Mesodermal cell (in vitro differentiated cells): ENCODE measurements at regions not wholly inside any gene's neighbourhood (a gene's known extent, or its start where the extent isn't known, plus 50 kb on each side); places are given as distances from the start of the nearest gene placed in this dataset.
A peak's percentile ranks its signal among the peaks of the same experiment; 100 is the strongest.
"Not testable (repeated sequence)": the region's sequence is repeated elsewhere in the genome, so short reads cannot be mapped to it uniquely, and the experiment has no call there.

Experiments
- H3K27ac ChIP-seq: 2 replicates; pipeline ENCODE4 v1.7.0; 2013; ENCODE audit warnings: mild to moderate bottlenecking, low read depth, low read length, moderate library complexity; ENCODE audit not compliant: severe bottlenecking
- H3K36me3 ChIP-seq: 2 replicates; pipeline ENCODE4 v1.7.1; 2013; ENCODE audit warnings: mild to moderate bottlenecking, low read length, moderate library complexity; ENCODE audit not compliant: control insufficient read depth, insufficient read depth
- H3K4me1 ChIP-seq: one replicate; pipeline ENCODE4 v1.7.1; 2013; ENCODE audit warnings: mild to moderate bottlenecking, low read length; ENCODE audit not compliant: insufficient read depth, control insufficient read depth, poor library complexity, severe bottlenecking
- H3K4me3 ChIP-seq: 2 replicates; pipeline ENCODE4 v1.7.0; 2013; ENCODE audit warnings: low read length, control low read depth, mild to moderate bottlenecking; ENCODE audit not compliant: insufficient read depth, poor library complexity, severe bottlenecking; ENCODE audit errors: extremely low read depth
- H3K9me3 ChIP-seq: 2 replicates; pipeline ENCODE4 v1.7.1; 2013; ENCODE audit warnings: mild to moderate bottlenecking, low read length, moderate library complexity; ENCODE audit not compliant: control insufficient read depth
- WGBS, 2 experiments: methylation state at CpG; one replicate each; pipeline ENCODE4 v1.1.5; 2013; ENCODE audit warnings: missing lambda C conversion rate in 2 of 2; ENCODE audit not compliant: insufficient coverage in 2 of 2; 5-methylcytosine and 5-hydroxymethylcytosine counted together

DNA sequence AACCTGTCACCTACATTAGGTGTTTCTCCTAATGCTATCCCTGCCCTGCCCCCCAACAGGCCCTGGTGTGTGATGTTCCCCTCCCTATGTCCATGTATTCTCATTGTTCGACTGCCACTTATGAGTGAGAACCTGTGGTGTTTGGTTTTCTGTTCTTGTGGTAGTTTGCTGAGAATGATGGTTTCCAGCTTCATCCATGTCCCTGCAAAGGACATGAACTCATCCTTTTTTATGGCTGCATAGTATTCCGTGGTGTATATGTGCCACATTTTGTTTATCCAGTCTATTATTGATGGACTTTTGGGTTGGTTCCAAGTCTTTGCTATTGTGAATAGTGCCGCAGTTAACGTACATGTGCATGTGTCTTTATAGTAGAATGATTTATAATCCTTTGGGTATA is 117.8 kb upstream of the ZNF236 start:
- not testable (repeated sequence) for H3K27ac ChIP-seq
- 86 to 100% methylated on average over 1 to 2 of the region's 4 CpGs for WGBS, 2 experiments

DNA sequence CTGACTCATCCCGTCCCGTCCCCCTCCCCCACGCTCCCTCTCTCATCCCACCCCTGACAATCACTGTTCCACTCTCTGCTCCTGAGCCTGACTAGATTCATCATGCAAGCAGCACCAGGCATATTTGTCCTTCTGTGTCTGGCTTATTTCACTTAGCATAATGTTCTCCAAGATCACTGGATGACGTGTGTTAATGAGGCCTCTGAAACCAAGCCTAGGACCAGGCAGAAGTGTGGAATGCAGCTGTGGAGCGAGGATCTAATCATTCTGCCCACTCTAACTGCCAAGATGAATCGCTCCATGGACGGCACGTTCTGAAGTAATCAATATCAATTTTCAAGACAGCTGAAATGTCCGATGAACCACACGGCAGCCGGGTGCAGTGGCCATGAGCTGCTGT is 122.4 kb upstream of the ZNF236 start:
- Histone ChIP-seq H3K9me3 (no peaks in the 10 kb centered on the region), H3K27ac (no peak overlapping the region), H3K4me1 (peaks cover 12% of the 10 kb centered on the region), H3K4me3 (no peak overlapping the region), H3K36me3 (no peaks in the 10 kb centered on the region)
- WGBS, 2 experiments = 90 to 93% methylated on average over 10 to 11 of the region's 11 CpGs

More for the DNA sequence above, 117.8 kb upstream of the ZNF236 start:
- not testable (repeated sequence) for H3K4me1 ChIP-seq, H3K9me3 ChIP-seq, H3K4me3 ChIP-seq, H3K36me3 ChIP-seq

DNA sequence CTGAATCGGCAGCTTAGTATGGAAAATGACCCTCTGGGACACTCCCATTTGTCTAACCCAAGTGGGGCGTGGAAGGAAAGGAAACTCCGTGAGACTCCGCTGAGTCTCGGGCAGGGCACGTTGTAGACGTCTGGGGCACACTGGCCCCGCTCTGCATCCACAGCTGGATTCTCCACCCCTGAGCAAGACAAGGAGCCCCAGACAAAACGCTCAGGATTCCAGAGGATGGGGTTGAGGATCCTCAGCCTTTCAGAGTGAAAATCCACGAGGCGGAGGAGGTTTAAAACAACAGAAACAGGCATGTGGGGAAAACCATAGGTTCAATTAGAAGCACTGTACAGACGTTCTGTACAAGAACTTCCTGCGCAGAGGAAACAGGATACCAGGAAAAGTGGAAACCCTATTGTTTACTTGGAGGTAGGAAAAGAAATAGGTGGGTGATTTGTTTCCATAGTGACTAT is 124.9 kb upstream of the ZNF236 start:
- Histone ChIP-seq H3K36me3 (no peaks in the 10 kb centered on the region), H3K27ac (peak overlapping the region; percentile 59), H3K4me3 (no peak overlapping the region), H3K9me3 (no peaks in the 10 kb centered on the region), H3K4me1 (peaks cover 12% of the 10 kb centered on the region)
- 63 to 73% methylated on average over 11 to 13 of the region's 13 CpGs for WGBS, 2 experiments

DNA sequence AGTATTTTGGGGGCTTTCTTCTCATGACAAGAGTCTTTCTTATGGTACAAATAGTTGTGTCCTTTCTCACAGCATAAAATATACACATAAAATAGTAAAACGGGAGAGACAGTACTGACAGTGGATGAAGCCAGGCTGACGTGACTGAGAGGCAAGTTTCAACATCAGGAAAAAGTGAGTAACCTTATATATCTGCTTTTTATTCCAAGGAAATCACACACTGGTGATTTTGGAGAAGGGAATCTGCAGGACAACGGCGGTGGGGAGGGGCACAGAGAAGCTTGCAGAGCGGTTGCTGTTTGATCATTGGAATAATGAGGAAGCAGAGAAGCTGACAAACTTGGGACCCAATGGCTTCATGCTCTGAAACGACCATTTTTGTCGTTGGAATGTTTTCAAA is 130.6 kb upstream of the ZNF236 start:
- Histone ChIP-seq H3K4me1 (no peaks in the 10 kb centered on the region), H3K4me3 (no peak overlapping the region), H3K27ac (no peak overlapping the region), H3K9me3 (no peaks in the 10 kb centered on the region), H3K36me3 (no peaks in the 10 kb centered on the region)
- 68 to 71% methylated on average over 5 to 7 of the region's 7 CpGs for WGBS, 2 experiments

DNA sequence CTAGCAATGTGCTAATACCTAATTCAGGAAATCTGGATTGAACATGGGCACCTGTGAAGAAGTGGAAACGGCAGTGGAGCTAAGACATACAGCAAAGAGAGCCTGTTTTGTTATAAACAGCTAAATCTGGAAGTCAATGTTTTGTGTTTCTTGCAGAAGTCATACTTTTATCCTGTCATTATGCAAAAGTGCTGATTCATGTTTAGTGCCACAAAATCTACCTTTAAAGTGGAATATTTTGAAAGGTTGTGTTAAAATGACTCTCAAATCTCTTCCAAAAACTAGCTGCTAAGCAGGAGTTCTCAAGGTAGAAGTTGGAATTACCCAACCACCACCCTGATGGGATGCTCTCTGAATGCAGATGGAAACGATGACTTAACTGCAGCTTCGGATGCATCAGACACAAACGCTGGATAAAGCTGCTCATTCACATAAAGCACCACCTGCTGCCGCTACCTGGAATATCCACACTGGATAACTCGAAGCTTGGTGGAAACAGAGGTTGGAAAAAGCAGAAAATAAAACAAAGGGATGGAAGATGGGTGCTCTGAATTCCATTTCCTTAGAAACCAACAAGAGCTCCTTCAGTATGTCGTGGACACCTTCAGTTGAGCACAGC is 132.6 kb upstream of the ZNF236 start:
- Histone ChIP-seq H3K9me3 (no peaks in the 10 kb centered on the region), H3K27ac (no peak overlapping the region), H3K4me1 (no peaks in the 10 kb centered on the region), H3K36me3 (no peaks in the 10 kb centered on the region), H3K4me3 (no peak overlapping the region)
- WGBS, 2 experiments = 79 to 85% methylated on average over 6 to 7 of the region's 7 CpGs

DNA sequence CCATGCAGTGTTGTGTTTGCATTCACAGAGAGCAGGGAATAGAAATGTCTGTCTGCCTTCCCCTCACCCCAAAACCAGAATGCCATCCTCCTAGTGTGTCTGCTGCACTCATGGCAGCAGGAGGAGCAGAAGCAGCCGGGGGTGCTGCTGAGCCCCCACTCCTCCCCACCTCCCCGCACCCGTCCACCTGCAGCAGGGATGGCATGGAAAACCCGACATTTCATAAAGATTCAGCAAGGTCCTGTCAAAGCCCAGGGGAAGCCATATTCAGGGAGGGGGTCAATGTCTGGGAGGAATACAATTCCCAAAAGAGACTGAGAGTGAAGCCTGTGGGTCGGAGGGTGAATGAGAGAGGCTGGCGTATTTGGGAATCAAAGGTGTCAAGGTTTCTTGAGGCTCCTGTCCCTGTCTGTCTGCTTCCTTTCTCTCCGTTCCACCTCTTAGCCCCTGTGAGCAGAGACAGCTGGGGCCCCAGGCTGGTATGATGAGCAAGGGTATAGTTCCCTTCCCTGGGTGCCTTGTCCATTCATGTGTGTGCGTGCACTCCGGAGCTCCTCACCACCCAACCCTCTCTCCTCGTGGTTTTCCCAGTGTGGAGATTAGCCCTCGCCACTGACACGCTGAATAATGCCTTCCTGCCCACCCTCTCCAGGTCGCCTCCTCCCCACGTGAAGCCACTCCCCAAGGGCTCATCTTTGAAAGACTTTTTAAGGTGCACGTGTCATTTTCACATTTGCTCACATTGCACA is 133.5 kb upstream of the ZNF236 start:
- Histone ChIP-seq H3K36me3 (no peaks in the 10 kb centered on the region), H3K9me3 (no peaks in the 10 kb centered on the region), H3K4me1 (no peaks in the 10 kb centered on the region), H3K4me3 (no peak overlapping the region), H3K27ac (no peak overlapping the region)
- WGBS, 2 experiments = 82 to 87% methylated on average over 9 of the region's 15 CpGs

DNA sequence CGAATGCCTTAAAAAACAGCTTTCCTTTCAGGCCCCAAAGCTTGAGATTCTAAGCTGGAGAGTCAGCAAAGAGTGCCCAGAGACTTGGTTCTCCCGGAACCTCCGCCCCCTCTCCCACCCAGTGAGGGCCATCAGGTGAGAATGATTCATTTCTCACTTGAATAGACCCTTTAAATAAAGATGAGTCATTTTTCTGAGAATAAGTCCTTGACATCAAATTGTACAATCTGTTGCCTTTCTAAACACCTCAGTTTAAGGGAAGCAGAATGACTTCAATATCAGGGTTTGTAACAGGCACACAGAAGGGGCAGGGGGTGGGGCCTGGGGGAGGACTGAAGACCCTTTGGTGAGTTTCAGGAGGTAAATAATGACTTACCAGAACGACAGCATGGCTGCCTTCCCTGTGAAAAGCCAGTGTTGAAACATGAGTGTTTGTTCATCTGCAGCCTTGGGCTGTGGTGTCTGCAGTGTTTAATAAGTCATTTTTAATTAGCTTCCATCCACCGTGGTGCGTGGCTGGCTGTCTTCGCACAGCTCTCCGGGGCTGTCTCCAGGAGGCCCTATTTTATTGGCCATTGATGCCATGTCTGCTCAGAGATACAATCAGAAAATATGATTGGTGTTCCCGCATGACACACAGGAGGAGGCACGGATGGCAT is 134.9 kb upstream of the ZNF236 start:
- no peak overlapping the region for H3K4me3 ChIP-seq
- no peaks in the 10 kb centered on the region for H3K4me1 ChIP-seq
- no peaks in the 10 kb centered on the region for H3K9me3 ChIP-seq
- 69 to 84% methylated on average over 7 to 8 of the region's 10 CpGs for WGBS, 2 experiments
- H3K36me3 ChIP-seq = no peaks in the 10 kb centered on the region
- peak overlapping the region; percentile 59 for H3K27ac ChIP-seq

DNA sequence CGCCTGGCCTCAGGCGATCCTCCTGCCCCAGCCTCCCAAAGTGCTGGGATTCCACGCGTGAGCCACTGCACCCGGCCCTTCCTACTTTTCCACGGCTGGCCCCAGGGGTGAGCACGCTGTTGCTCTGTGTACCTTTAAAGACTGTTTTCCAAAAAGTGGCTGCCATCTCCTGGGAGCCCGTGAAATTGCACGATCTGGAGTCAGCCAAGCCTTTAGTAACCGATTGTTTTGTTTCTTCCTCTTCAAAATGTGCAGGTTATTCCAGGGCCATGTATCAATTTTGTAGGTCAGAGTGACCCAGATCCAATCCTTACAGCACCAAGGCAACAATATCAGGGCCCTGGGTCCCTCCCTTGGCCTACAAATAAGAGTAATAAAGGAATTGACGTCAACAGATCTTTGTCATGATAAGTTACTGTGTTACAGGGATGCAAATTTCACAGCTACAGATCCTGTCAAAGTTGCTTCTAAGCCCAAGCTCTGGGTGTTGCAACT is 135.6 kb upstream of the ZNF236 start:
- Histone ChIP-seq H3K27ac (peak overlapping the region; percentile 59), H3K4me3 (no peak overlapping the region), H3K36me3 (no peaks in the 10 kb centered on the region), H3K4me1 (no peaks in the 10 kb centered on the region), H3K9me3 (no peaks in the 10 kb centered on the region)
- WGBS, 2 experiments = 7 to 32% methylated on average over 3 to 10 of the region's 11 CpGs

DNA sequence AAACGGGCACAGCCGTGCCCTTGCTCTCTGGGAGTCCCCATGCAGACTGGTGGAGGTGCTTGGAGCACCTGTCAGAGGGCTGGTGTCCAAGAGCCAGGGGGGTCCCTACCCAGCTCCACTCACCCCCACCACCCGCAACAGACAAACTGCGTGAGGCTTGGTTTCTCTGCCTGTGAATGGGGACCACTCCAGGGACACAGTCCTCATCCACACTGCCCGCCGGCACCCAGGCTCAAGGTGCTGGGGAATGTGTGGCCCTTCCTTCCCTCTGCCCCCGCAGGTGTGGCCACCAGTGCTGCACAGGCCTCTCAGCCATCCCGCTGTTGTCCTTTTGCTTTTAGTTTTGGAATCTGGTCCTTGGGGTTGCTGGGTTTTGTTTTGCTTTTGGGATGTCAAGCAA is 136.5 kb upstream of the ZNF236 start:
- 95 to 100% methylated on average over 3 to 7 of the region's 8 CpGs for WGBS, 2 experiments
- Histone ChIP-seq H3K4me3 (no peak overlapping the region), H3K4me1 (no peaks in the 10 kb centered on the region), H3K9me3 (no peaks in the 10 kb centered on the region), H3K36me3 (no peaks in the 10 kb centered on the region), H3K27ac (no peak overlapping the region)

DNA sequence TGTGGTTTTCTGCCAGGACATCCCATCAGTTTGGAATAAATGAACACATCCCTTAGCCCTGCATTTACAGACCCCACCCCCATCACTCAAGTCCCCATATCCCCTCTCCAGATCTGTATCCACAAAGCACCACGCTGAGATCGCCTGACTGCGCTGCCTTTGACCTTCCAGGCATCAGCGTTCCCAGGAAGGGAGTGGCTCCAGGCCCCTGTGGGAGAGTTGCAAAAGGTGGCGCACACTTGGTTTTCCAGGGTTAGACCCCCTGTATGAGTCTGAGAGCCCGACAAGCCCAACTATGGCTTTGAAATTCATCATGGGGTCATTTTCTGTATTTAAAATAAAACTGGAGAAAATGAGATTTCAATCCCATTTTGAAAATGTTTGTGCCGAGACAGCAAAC is 137.0 kb upstream of the ZNF236 start:
- Histone ChIP-seq H3K9me3 (no peaks in the 10 kb centered on the region), H3K4me3 (no peak overlapping the region), H3K4me1 (no peaks in the 10 kb centered on the region), H3K36me3 (no peaks in the 10 kb centered on the region), H3K27ac (no peak overlapping the region)
- WGBS, 2 experiments = 76 to 85% methylated on average over 5 to 7 of the region's 7 CpGs
